DOHH2 (cell line): ENCODE measurements at regions not wholly inside any gene's neighbourhood (a gene's known extent, or its start where the extent isn't known, plus 50 kb on each side); places are given as distances from the start of the nearest gene placed in this dataset.

Source experiments
- H3F3A ChIP-seq: fragments of 200-600 bp; sonication (generic), shearing (Covaris generic); 2 replicates; pipeline ENCODE4 v1.6.0; 2016; ENCODE audit warnings: antibody characterized with exemption, mild to moderate bottlenecking; ENCODE audit not compliant: control insufficient read depth, insufficient read depth
- H3K27ac ChIP-seq: fragments of 200-600 bp; sonication (generic); 2 replicates; pipeline ENCODE4 v1.5.1; 2014; ENCODE audit warnings: low read depth, mild to moderate bottlenecking, low read length, moderate library complexity
- H3K27me3 ChIP-seq: fragments of 200-600 bp; sonication (generic); 2 replicates; pipeline ENCODE4 v1.6.1; 2014; ENCODE audit warnings: mild to moderate bottlenecking, low read length, mixed read lengths; ENCODE audit not compliant: control insufficient read depth
- H3K36me3 ChIP-seq: fragments of 200-600 bp; sonication (generic); 2 replicates; pipeline ENCODE4 v1.6.1; 2014; ENCODE audit warnings: mild to moderate bottlenecking, low read length, moderate library complexity, mixed read lengths; ENCODE audit not compliant: control insufficient read depth
- H3K4me1 ChIP-seq: fragments of 200-600 bp; sonication (generic); 2 replicates; pipeline ENCODE4 v1.6.1; 2014; ENCODE audit warnings: mild to moderate bottlenecking, low read length, mixed read lengths; ENCODE audit not compliant: control insufficient read depth
- H3K4me2 ChIP-seq: fragments of 200-600 bp; sonication (generic); 2 replicates; pipeline ENCODE4 v1.6.0; 2014; ENCODE audit warnings: mild to moderate bottlenecking, low read length, moderate library complexity
- H3K4me3 ChIP-seq: fragments of 200-600 bp; sonication (generic); 2 replicates; pipeline ENCODE4 v1.5.1; 2014; ENCODE audit warnings: mild to moderate bottlenecking, low read length, mixed read lengths
- H3K79me2 ChIP-seq: fragments of 200-600 bp; sonication (generic); 2 replicates; pipeline ENCODE4 v1.6.1; 2014; ENCODE audit warnings: mild to moderate bottlenecking, low read length, mixed read lengths; ENCODE audit not compliant: control insufficient read depth
- H3K9me2 ChIP-seq: fragments of 200-600 bp; sonication (generic); replicated peaks from 2 replicates; pipeline ENCODE4 v1.6.1; 2014; ENCODE audit warnings: mild to moderate bottlenecking, low read length, mixed read lengths; ENCODE audit not compliant: control insufficient read depth
- H3K9me3 ChIP-seq: fragments of 200-600 bp; sonication (generic); 2 replicates; pipeline ENCODE4 v1.6.1; 2014; ENCODE audit warnings: antibody characterized with exemption, low read length, mixed read lengths; ENCODE audit not compliant: control insufficient read depth, insufficient read depth
- H4K20me1 ChIP-seq: fragments of 200-600 bp; sonication (generic); 2 replicates; pipeline ENCODE4 v1.6.0; 2014; ENCODE audit warnings: low read depth, mild to moderate bottlenecking, antibody characterized with exemption, low read length, moderate library complexity; ENCODE audit not compliant: control insufficient read depth, insufficient read depth
- EZH2phosphoT487 ChIP-seq: fragments of 200-600 bp; sonication (generic); IDR thresholded peaks from 2 replicates; pipeline ENCODE4 v1.6.1; 2017; ENCODE audit warnings: borderline replicate concordance, mild to moderate bottlenecking, antibody characterized with exemption, low read length, moderate library complexity, mixed read lengths
- TF ChIP-seq, protein P1 (sequence below): fragments of 200-600 bp; sonication (generic); IDR thresholded peaks from one replicate; pipeline ENCODE4 v1.5.1; 2014; ENCODE audit warnings: antibody characterized with exemption, mild to moderate bottlenecking, low read depth, low read length; ENCODE audit not compliant: poor library complexity, severe bottlenecking

DNA sequence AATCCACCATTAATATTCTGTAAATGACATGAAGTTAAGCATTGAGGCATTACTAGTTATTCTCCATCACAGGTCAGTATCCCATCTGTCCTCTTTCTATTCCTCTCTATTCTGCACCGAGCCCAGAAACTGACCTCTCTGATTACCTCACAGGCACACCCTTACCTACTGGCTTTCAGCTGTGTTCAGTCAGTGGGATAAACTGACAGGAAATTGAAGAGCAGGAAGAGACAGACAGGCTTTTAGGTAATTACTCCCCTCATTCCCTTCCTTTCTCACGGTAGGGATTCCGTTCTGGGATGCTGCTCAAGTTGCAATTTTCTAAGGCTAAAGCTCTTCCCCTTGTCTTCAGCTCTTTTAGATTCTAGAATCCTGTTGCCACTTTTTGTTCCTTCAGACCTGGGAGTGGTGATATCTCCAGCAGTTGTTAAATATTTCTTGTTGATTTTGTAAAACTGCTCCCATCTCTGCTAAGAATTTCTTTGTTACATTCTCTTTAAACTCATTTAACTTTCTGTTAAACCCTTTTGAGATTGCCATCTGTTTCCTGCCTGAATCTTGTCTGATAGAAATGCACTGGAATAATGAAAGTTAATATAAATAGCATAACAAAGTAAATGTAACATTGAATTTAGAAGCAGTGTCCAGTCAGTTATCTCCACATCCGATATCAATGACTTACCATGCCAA is 1063.4 kb downstream of the PLA2G4A start:
- Histone ChIP-seq H3K27me3 (no peaks in the 10 kb centered on the region), H3K4me1 (no peaks in the 10 kb centered on the region), H3K36me3 (no peaks in the 10 kb centered on the region), H3F3A (no peaks in the 10 kb centered on the region), H3K9me3 (no peaks in the 10 kb centered on the region), H3K9me2 (no peaks in the 10 kb centered on the region), H3K4me3 (no peak overlapping the region), H4K20me1 (no peaks in the 10 kb centered on the region), H3K4me2 (no peak overlapping the region), H3K79me2 (no peaks in the 10 kb centered on the region), H3K27ac (no peak overlapping the region)
- TF ChIP-seq EZH2phosphoT487, result no peak
- TF ChIP-seq, protein P1, sequence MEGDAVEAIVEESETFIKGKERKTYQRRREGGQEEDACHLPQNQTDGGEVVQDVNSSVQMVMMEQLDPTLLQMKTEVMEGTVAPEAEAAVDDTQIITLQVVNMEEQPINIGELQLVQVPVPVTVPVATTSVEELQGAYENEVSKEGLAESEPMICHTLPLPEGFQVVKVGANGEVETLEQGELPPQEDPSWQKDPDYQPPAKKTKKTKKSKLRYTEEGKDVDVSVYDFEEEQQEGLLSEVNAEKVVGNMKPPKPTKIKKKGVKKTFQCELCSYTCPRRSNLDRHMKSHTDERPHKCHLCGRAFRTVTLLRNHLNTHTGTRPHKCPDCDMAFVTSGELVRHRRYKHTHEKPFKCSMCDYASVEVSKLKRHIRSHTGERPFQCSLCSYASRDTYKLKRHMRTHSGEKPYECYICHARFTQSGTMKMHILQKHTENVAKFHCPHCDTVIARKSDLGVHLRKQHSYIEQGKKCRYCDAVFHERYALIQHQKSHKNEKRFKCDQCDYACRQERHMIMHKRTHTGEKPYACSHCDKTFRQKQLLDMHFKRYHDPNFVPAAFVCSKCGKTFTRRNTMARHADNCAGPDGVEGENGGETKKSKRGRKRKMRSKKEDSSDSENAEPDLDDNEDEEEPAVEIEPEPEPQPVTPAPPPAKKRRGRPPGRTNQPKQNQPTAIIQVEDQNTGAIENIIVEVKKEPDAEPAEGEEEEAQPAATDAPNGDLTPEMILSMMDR, result no peak

DNA sequence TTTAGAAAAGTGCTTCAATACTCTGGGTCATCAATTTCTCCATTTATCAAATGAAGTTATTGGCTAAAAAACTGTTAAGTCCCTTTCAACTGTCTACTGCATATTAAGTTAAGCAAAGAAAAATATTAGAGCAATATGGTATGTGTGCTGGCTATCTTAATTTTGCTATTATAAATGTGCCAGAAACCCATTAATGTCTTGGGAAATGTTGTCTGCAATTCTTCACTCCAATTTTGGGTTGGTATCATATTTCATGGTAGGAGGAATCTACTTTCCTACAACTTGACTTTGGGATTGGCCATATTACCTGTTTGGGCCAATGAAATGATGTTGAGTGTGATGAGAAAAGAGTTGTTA is 1063.9 kb downstream of the PLA2G4A start:
- Histone ChIP-seq H3F3A (no peaks in the 10 kb centered on the region), H3K4me1 (no peaks in the 10 kb centered on the region), H3K79me2 (no peaks in the 10 kb centered on the region), H3K4me2 (no peak overlapping the region), H3K36me3 (no peaks in the 10 kb centered on the region), H3K9me2 (no peaks in the 10 kb centered on the region), H4K20me1 (no peaks in the 10 kb centered on the region), H3K4me3 (no peak overlapping the region), H3K9me3 (no peaks in the 10 kb centered on the region), H3K27ac (no peak overlapping the region), H3K27me3 (no peaks in the 10 kb centered on the region)
- TF ChIP-seq EZH2phosphoT487, result no peak
- TF ChIP-seq, protein P1, result no peak

DNA sequence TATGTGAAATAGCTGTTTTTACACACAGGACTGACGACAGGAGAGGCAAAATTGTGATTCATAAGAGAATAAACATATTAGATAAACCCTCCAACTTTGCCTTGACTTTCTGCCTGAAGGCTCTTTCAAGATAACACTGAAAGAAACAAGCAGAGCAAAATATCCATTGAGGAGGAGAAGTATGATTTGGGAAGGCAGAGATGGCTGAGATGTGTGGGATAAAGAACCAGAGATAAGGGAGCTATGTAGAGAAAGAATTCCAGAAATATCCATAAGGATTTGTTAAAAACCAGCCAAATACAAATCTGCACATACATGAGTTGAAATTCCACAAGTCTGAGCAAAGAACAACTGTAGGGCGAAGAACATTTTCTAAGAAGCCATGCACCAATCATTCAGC is 1064.7 kb downstream of the PLA2G4A start:
- H3K9me3 ChIP-seq, result no peaks in the 10 kb centered on the region
- no peak for TF ChIP-seq EZH2phosphoT487
- TF ChIP-seq, protein P1, result no peak
- no peaks in the 10 kb centered on the region for H3K27me3 ChIP-seq
- no peak overlapping the region for H3K4me2 ChIP-seq
- H4K20me1 ChIP-seq, result no peaks in the 10 kb centered on the region
- no peaks in the 10 kb centered on the region for H3F3A ChIP-seq
- no peaks in the 10 kb centered on the region for H3K79me2 ChIP-seq
- no peak overlapping the region for H3K4me3 ChIP-seq
- H3K4me1 ChIP-seq, result no peaks in the 10 kb centered on the region
- H3K27ac ChIP-seq, result no peak overlapping the region
- no peaks in the 10 kb centered on the region for H3K36me3 ChIP-seq
- no peaks in the 10 kb centered on the region for H3K9me2 ChIP-seq
